ENCODE measurements at regions not wholly inside any gene's neighbourhood (a gene's known extent, or its start where the extent isn't known, plus 50 kb on each side); places are given as distances from the start of the nearest gene placed in this dataset.
"Not testable (repeated sequence)": the region's sequence is repeated elsewhere in the genome, so short reads cannot be mapped to it uniquely, and the experiment has no call there.

- no peak overlapping the region for H3K4me3 ChIP-seq (ENCODE audit: control insufficient read depth in 1 of 7, extremely low read depth in 1 of 7, insufficient read depth in 4 of 7, low read depth in 2 of 7, low read length in 6 of 7)
- peaks cover 0 to 18% (median 8%) of the 10 kb centered on the region in 5 experiments for H3K27me3 ChIP-seq (replicated peaks in 2 of 5; ENCODE audit: control insufficient read depth in 4 of 5, insufficient read depth in 5 of 5, low read length in 4 of 5)
- ChIA-PET CTCF (no interaction called here), POLR2A (interaction anchor here (0.6 kb wide), 1 partner anchor 500 kb away, joined by 3 read pairs; no protein-coding TSS in a partner anchor)
- H3K36me3 ChIP-seq (ENCODE audit: control insufficient read depth in 4 of 4, insufficient read depth in 4 of 4, low read length in 3 of 4) = no peaks in the 10 kb centered on the region
- no peaks in the 10 kb centered on the region for H3K9me3 ChIP-seq (ENCODE audit: control extremely low read depth in 1 of 5, control insufficient read depth in 4 of 5, insufficient read depth in 2 of 5, low read depth in 1 of 5, low read length in 4 of 5)
- DNase-seq = no peak
- WGBS (ENCODE audit: insufficient coverage) = 98% methylated on average over 4 of the region's 4 CpGs
- no peaks in the 10 kb centered on the region for H3K4me1 ChIP-seq (ENCODE audit: control extremely low read depth in 1 of 4, control insufficient read depth in 4 of 4, insufficient read depth in 4 of 4, low read length in 3 of 4)
- no peak overlapping the region for H3K27ac ChIP-seq (ENCODE audit: insufficient read depth in 1 of 2, low read depth in 1 of 2, low read length in 2 of 2, poor library complexity in 1 of 2, severe bottlenecking in 2 of 2)
Observed at GRCh38 chr3:127493924-127494646, 96.4 kb downstream of the TPRA1 start.

GRCh38 chr3:127492426-127492825, 98.1 kb downstream of the TPRA1 start:
- POLR2A ChIA-PET = no interaction called here
- WGBS (ENCODE audit: insufficient coverage) = 100% methylated on average over 2 of the region's 2 CpGs
- CTCF ChIA-PET = no interaction called here
- Histone ChIP-seq H3K36me3 (ENCODE audit: control insufficient read depth in 4 of 4, insufficient read depth in 4 of 4, low read length in 3 of 4) (no peaks in the 10 kb centered on the region), H3K4me1 (ENCODE audit: control extremely low read depth in 1 of 4, control insufficient read depth in 4 of 4, insufficient read depth in 4 of 4, low read length in 3 of 4) (no peaks in the 10 kb centered on the region), H3K27me3 (replicated peaks in 2 of 5; ENCODE audit: control insufficient read depth in 4 of 5, insufficient read depth in 5 of 5, low read length in 4 of 5) (peaks cover 0 to 24% (median 10%) of the 10 kb centered on the region in 5 experiments), H3K27ac (ENCODE audit: insufficient read depth in 1 of 2, low read depth in 1 of 2, low read length in 2 of 2, poor library complexity in 1 of 2, severe bottlenecking in 2 of 2) (no peak overlapping the region), H3K4me3 (ENCODE audit: control insufficient read depth in 1 of 7, extremely low read depth in 1 of 7, insufficient read depth in 4 of 7, low read depth in 2 of 7, low read length in 6 of 7) (no peak overlapping the region), H3K9me3 (ENCODE audit: control extremely low read depth in 1 of 5, control insufficient read depth in 4 of 5, insufficient read depth in 2 of 5, low read depth in 1 of 5, low read length in 4 of 5) (no peaks in the 10 kb centered on the region)
- DNase-seq = no peak

- POLR2A ChIA-PET = no interaction called here
- WGBS (ENCODE audit: insufficient coverage) = 100% methylated on average over 4 of the region's 5 CpGs
- CTCF ChIA-PET = no interaction called here
Observed at GRCh38 chr3:127491909-127492308, 98.6 kb downstream of the TPRA1 start.

GRCh38 chr3:127491323-127491722, 99.2 kb downstream of the TPRA1 start:
- WGBS (ENCODE audit: insufficient coverage) = 100% methylated on average over 1 of the region's 4 CpGs
- Histone ChIP-seq H3K36me3 (ENCODE audit: control insufficient read depth in 4 of 4, insufficient read depth in 4 of 4, low read length in 3 of 4) (no peaks in the 10 kb centered on the region), H3K27me3 (replicated peaks in 2 of 5; ENCODE audit: control insufficient read depth in 4 of 5, insufficient read depth in 5 of 5, low read length in 4 of 5) (peaks cover 0 to 25% (median 12%) of the 10 kb centered on the region in 5 experiments), H3K27ac (ENCODE audit: insufficient read depth in 1 of 2, low read depth in 1 of 2, low read length in 2 of 2, poor library complexity in 1 of 2, severe bottlenecking in 2 of 2) (no peak overlapping the region), H3K9me3 (ENCODE audit: control extremely low read depth in 1 of 5, control insufficient read depth in 4 of 5, insufficient read depth in 2 of 5, low read depth in 1 of 5, low read length in 4 of 5) (no peaks in the 10 kb centered on the region), H3K4me1 (ENCODE audit: control extremely low read depth in 1 of 4, control insufficient read depth in 4 of 4, insufficient read depth in 4 of 4, low read length in 3 of 4) (no peaks in the 10 kb centered on the region), H3K4me3 (ENCODE audit: control insufficient read depth in 1 of 7, extremely low read depth in 1 of 7, insufficient read depth in 4 of 7, low read depth in 2 of 7, low read length in 6 of 7) (no peak overlapping the region)
- ChIA-PET POLR2A (no interaction called here), CTCF (no interaction called here)
- DNase-seq = no peak

More at GRCh38 chr3:127491909-127492308, 98.6 kb downstream of the TPRA1 start:
- H3K4me3 ChIP-seq (ENCODE audit: control insufficient read depth in 1 of 7, extremely low read depth in 1 of 7, insufficient read depth in 4 of 7, low read depth in 2 of 7, low read length in 6 of 7) = no peak overlapping the region
- no peaks in the 10 kb centered on the region for H3K36me3 ChIP-seq (ENCODE audit: control insufficient read depth in 4 of 4, insufficient read depth in 4 of 4, low read length in 3 of 4)
- DNase-seq = no peak
- H3K27ac ChIP-seq (ENCODE audit: insufficient read depth in 1 of 2, low read depth in 1 of 2, low read length in 2 of 2, poor library complexity in 1 of 2, severe bottlenecking in 2 of 2) = no peak overlapping the region
- no peaks in the 10 kb centered on the region for H3K4me1 ChIP-seq (ENCODE audit: control extremely low read depth in 1 of 4, control insufficient read depth in 4 of 4, insufficient read depth in 4 of 4, low read length in 3 of 4)
- H3K9me3 ChIP-seq (ENCODE audit: control extremely low read depth in 1 of 5, control insufficient read depth in 4 of 5, insufficient read depth in 2 of 5, low read depth in 1 of 5, low read length in 4 of 5) = no peaks in the 10 kb centered on the region
- peaks cover 0 to 25% (median 9%) of the 10 kb centered on the region in 5 experiments for H3K27me3 ChIP-seq (replicated peaks in 2 of 5; ENCODE audit: control insufficient read depth in 4 of 5, insufficient read depth in 5 of 5, low read length in 4 of 5)

DNA sequence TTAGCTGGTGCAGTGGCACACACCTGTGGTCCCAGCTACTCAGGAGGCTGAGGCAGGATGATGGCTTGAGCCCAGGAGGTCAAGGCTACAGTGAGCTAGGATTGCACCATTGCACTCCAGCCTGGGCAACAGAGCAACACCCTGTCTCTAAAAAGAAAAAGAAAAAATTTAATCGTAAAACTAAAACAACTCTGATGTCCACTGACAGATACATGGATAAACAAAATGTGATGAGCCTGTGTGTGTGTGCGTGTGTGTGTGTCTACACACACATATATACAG, 99.6 kb downstream of the TPRA1 start:
- H3K9me3 ChIP-seq (ENCODE audit: control extremely low read depth in 1 of 5, control insufficient read depth in 4 of 5, insufficient read depth in 2 of 5, low read depth in 1 of 5, low read length in 4 of 5); DNase-seq; H3K4me3 ChIP-seq (ENCODE audit: control insufficient read depth in 1 of 7, extremely low read depth in 1 of 7, insufficient read depth in 4 of 7, low read depth in 2 of 7, low read length in 6 of 7); H3K27ac ChIP-seq (ENCODE audit: insufficient read depth in 1 of 2, low read depth in 1 of 2, low read length in 2 of 2, poor library complexity in 1 of 2, severe bottlenecking in 2 of 2); H3K36me3 ChIP-seq (ENCODE audit: control insufficient read depth in 4 of 4, insufficient read depth in 4 of 4, low read length in 3 of 4); CTCF ChIA-PET; H3K4me1 ChIP-seq (ENCODE audit: control extremely low read depth in 1 of 4, control insufficient read depth in 4 of 4, insufficient read depth in 4 of 4, low read length in 3 of 4); POLR2A ChIA-PET: not testable (repeated sequence)
- no CpG with 5 or more reads among the region's 2 CpGs for WGBS (ENCODE audit: insufficient coverage)
- H3K27me3 ChIP-seq (replicated peaks in 2 of 5; ENCODE audit: control insufficient read depth in 4 of 5, insufficient read depth in 5 of 5, low read length in 4 of 5) = peaks cover 0 to 28% (median 12%) of the 10 kb centered on the region in 5 experiments

DNA sequence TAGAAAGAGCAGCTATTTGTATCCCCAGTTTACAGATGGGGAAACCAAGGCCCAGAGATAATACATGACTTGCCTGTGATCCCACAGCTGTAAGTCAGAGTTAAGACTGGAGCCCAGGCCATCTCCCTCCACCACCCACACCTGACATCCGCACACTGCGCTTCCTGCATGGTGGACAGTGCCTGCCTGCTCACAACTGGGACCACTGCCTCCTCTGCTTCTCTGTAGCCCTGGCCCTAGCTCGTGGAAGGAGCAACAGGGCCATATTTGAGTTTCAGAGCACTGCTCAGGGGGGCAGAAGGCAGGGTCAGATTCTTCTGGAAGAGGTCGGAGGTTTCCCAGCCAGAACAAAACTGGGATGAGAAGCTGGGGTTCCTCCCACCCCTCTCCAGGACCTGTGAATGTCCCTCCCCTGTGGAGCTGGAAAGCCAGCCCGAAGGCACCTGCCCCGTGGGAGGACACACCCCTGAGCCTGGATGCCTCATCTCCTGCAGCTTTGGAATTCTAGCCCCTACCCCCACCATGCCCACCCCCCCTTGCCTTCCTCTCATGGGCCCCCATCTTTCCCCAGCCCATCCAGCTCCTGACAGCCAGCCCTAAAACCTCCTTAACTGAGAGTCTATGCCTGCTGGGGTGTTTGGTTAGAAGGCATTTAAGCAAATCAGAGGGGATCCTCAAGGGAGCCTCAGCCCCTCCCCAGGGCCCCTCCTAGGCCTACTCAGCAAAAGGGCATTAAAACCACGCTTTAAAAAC, 100.1 kb downstream of the TPRA1 start:
- Histone ChIP-seq H3K27ac (ENCODE audit: insufficient read depth in 1 of 2, low read depth in 1 of 2, low read length in 2 of 2, poor library complexity in 1 of 2, severe bottlenecking in 2 of 2) (no peak overlapping the region), H3K9me3 (ENCODE audit: control extremely low read depth in 1 of 5, control insufficient read depth in 4 of 5, insufficient read depth in 2 of 5, low read depth in 1 of 5, low read length in 4 of 5) (no peaks in the 10 kb centered on the region), H3K27me3 (replicated peaks in 2 of 5; ENCODE audit: control insufficient read depth in 4 of 5, insufficient read depth in 5 of 5, low read length in 4 of 5) (peaks cover 0 to 32% (median 12%) of the 10 kb centered on the region in 5 experiments), H3K36me3 (ENCODE audit: control insufficient read depth in 4 of 4, insufficient read depth in 4 of 4, low read length in 3 of 4) (no peaks in the 10 kb centered on the region), H3K4me1 (ENCODE audit: control extremely low read depth in 1 of 4, control insufficient read depth in 4 of 4, insufficient read depth in 4 of 4, low read length in 3 of 4) (peaks cover 0 to 5% (median 1%) of the 10 kb centered on the region in 4 experiments), H3K4me3 (ENCODE audit: control insufficient read depth in 1 of 7, extremely low read depth in 1 of 7, insufficient read depth in 4 of 7, low read depth in 2 of 7, low read length in 6 of 7) (no peak overlapping the region)
- 88% methylated on average over 5 of the region's 7 CpGs for WGBS (ENCODE audit: insufficient coverage)
- DNase-seq = no peak
- CTCF ChIA-PET = interaction anchor here (1.2 to 1.7 kb wide), 2 partner anchors 11 to 54 kb away, joined by 3 to 4 read pairs; no protein-coding TSS in a partner anchor
- POLR2A ChIA-PET = no interaction called here

- WGBS (ENCODE audit: insufficient coverage) = 92% methylated on average over 4 of the region's 5 CpGs
- DNase-seq = no peak
- Histone ChIP-seq H3K36me3 (ENCODE audit: control insufficient read depth in 4 of 4, insufficient read depth in 4 of 4, low read length in 3 of 4) (no peaks in the 10 kb centered on the region), H3K9me3 (ENCODE audit: control extremely low read depth in 1 of 5, control insufficient read depth in 4 of 5, insufficient read depth in 2 of 5, low read depth in 1 of 5, low read length in 4 of 5) (no peaks in the 10 kb centered on the region), H3K27ac (ENCODE audit: insufficient read depth in 1 of 2, low read depth in 1 of 2, low read length in 2 of 2, poor library complexity in 1 of 2, severe bottlenecking in 2 of 2) (no peak overlapping the region), H3K4me3 (ENCODE audit: control insufficient read depth in 1 of 7, extremely low read depth in 1 of 7, insufficient read depth in 4 of 7, low read depth in 2 of 7, low read length in 6 of 7) (no peak overlapping the region), H3K27me3 (replicated peaks in 2 of 5; ENCODE audit: control insufficient read depth in 4 of 5, insufficient read depth in 5 of 5, low read length in 4 of 5) (peaks cover 0 to 34% (median 12%) of the 10 kb centered on the region in 5 experiments), H3K4me1 (ENCODE audit: control extremely low read depth in 1 of 4, control insufficient read depth in 4 of 4, insufficient read depth in 4 of 4, low read length in 3 of 4) (peaks cover 0 to 9% (median 6%) of the 10 kb centered on the region in 4 experiments)
- ChIA-PET CTCF (interaction anchor here (1.7 kb wide), 1 partner anchor 56 kb away, joined by 4 read pairs; no protein-coding TSS in a partner anchor), POLR2A (no interaction called here)
Observed at GRCh38 chr3:127489357-127489756, 101.2 kb downstream of the TPRA1 start.

All from common myeloid progenitor, CD34-positive (primary cell).